AG04449 (cell line): ENCODE measurements at regions not wholly inside any gene's neighbourhood (a gene's known extent, or its start where the extent isn't known, plus 50 kb on each side); places are given as distances from the start of the nearest gene placed in this dataset.

Source experiments
- CTCF ChIA-PET: fragments of 350-600 bp; formaldehyde crosslinking; extraction: SDS; loops from one replicate; lab custom pipeline; 2021; ENCODE audit warnings: antibody characterized with exemption; lab: Yijun Ruan, JAX
- POLR2A ChIA-PET: fragments of 400-600, 350-600 bp; formaldehyde crosslinking; extraction: SDS; loops from one replicate; lab custom pipeline; 2020; ENCODE audit warnings: antibody characterized with exemption, inconsistent platforms; lab: Yijun Ruan, JAX
- DNase-seq: peaks from one replicate; pipeline ENCODE4 v3.0.0-alpha.2; 2010; ENCODE audit warnings: low read depth, low spot score
- H3K4me3 ChIP-seq: 2 replicates; pipeline ENCODE4 v1.5.1; 2011; ENCODE audit warnings: low read depth, mild to moderate bottlenecking, control low read depth, low read length
- TF ChIP-seq, protein P1 (sequence below): IDR thresholded peaks from one replicate; pipeline ENCODE4 v1.5.1; 2011; ENCODE audit warnings: mild to moderate bottlenecking, moderate library complexity, low read length, control low read depth, inconsistent platforms; ENCODE audit not compliant: insufficient read depth; ENCODE audit errors: missing control alignments

- no peak for DNase-seq
- TF ChIP-seq, protein P1, sequence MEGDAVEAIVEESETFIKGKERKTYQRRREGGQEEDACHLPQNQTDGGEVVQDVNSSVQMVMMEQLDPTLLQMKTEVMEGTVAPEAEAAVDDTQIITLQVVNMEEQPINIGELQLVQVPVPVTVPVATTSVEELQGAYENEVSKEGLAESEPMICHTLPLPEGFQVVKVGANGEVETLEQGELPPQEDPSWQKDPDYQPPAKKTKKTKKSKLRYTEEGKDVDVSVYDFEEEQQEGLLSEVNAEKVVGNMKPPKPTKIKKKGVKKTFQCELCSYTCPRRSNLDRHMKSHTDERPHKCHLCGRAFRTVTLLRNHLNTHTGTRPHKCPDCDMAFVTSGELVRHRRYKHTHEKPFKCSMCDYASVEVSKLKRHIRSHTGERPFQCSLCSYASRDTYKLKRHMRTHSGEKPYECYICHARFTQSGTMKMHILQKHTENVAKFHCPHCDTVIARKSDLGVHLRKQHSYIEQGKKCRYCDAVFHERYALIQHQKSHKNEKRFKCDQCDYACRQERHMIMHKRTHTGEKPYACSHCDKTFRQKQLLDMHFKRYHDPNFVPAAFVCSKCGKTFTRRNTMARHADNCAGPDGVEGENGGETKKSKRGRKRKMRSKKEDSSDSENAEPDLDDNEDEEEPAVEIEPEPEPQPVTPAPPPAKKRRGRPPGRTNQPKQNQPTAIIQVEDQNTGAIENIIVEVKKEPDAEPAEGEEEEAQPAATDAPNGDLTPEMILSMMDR: no peak
- H3K4me3 ChIP-seq: no peak overlapping the region
- ChIA-PET CTCF (interaction anchor here (2.9 kb wide), 1 partner anchor 9 kb away, joined by 10 read pairs; no protein-coding TSS in a partner anchor), POLR2A (no interaction called here)
Measured at GRCh38 chr5:143694357-143694756, 117.6 kb upstream of the HMHB1 start.

- DNase-seq: no peak
- ChIA-PET POLR2A (no interaction called here), CTCF (interaction anchor here (2.9 kb wide), 1 partner anchor 8 kb away, joined by 10 read pairs; no protein-coding TSS in a partner anchor)
- no peak overlapping the region for H3K4me3 ChIP-seq
- TF ChIP-seq, protein P1: no peak
Measured at GRCh38 chr5:143693651-143694252, 118.2 kb upstream of the HMHB1 start.

- TF ChIP-seq, protein P1: no peak
- no peak overlapping the region for H3K4me3 ChIP-seq
- CTCF ChIA-PET: no interaction called here
- POLR2A ChIA-PET: no interaction called here
- DNase-seq: no peak
Measured at GRCh38 chr5:143692342-143692741, 119.6 kb upstream of the HMHB1 start.

GRCh38 chr5:143691945-143692290, 120.0 kb upstream of the HMHB1 start:
- TF ChIP-seq, protein P1: no peak
- ChIA-PET CTCF (no interaction called here), POLR2A (no interaction called here)
- no peak overlapping the region for H3K4me3 ChIP-seq
- no peak for DNase-seq

GRCh38 chr5:143691287-143691944, 120.5 kb upstream of the HMHB1 start:
- POLR2A ChIA-PET: no interaction called here
- TF ChIP-seq, protein P1: no peak
- DNase-seq: no peak
- H3K4me3 ChIP-seq: no peak overlapping the region
- CTCF ChIA-PET: interaction anchor here (1.6 kb wide), 1 partner anchor 9 kb away, joined by 6 read pairs; no protein-coding TSS in a partner anchor

DNA sequence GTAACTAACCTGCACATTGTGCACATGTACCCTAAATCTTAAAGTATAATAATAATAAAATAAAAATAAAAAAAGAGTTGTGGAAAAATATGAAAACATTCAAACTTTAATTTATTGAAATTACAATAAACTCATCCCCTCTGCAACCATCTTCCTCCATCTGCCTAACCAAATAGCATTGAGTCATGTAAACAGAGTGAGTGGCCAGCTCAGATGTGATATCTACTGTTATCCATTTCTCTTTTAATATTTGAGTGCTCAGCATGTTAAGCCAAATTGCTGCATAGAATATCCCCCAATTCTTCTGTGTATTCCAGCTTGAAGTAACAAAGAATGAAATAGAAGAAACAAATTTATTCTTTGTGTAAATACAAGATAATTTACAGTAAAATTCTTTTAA, 124.4 kb upstream of the HMHB1 start:
- TF ChIP-seq, protein P1: no peak
- no peak overlapping the region for H3K4me3 ChIP-seq
- CTCF ChIA-PET: interaction anchor here (1.0 kb wide), 1 partner anchor 8 kb away, joined by 3 read pairs; no protein-coding TSS in a partner anchor
- POLR2A ChIA-PET: no interaction called here
- no peak for DNase-seq
